Uterus (tissue), 2 donors: ENCODE measurements at regions not wholly inside any gene's neighbourhood (a gene's known extent, or its start where the extent isn't known, plus 50 kb on each side); places are given as distances from the start of the nearest gene placed in this dataset.

Experiments
- CTCF ChIP-seq, 4 experiments: fragments of 200-600 bp in 2 of 4; fragments of 450-650 bp in 2 of 4; sonication (generic) in 2 of 4; IDR thresholded peaks; one replicate each; pipeline ENCODE4 v1.5.1; 2016 to 2019; ENCODE audit warnings: antibody characterized with exemption in 4 of 4, mild to moderate bottlenecking in 2 of 4, moderate library complexity in 1 of 4
- POLR2A ChIP-seq, 2 donors: fragments of 450-650 bp; IDR thresholded peaks; one replicate each; pipeline ENCODE4 v1.6.1; 2016; ENCODE audit warnings: antibody characterized with exemption in 2 of 2, mild to moderate bottlenecking in 1 of 2, moderate library complexity in 1 of 2

- TF ChIP-seq CTCF (IDR thresholded peaks at IDR 0.05) (no peak), POLR2A (IDR thresholded peaks at IDR 0.05) (no peak)
These were observed 795.0 kb downstream of the DTWD2 start for GRCh38 chr5:118193194-118193905.
